HG03175 (cell line): ENCODE measurements at regions not wholly inside any gene's neighbourhood (a gene's known extent, or its start where the extent isn't known, plus 50 kb on each side); places are given as distances from the start of the nearest gene placed in this dataset.

Experiments
- ATAC-seq: cut with Tn5 transposase; IDR thresholded peaks from one replicate; pipeline ENCODE4 v1.9.1; 2021; ENCODE audit warnings: mild to moderate bottlenecking, moderate library complexity; ENCODE audit not compliant: unreplicated experiment

DNA sequence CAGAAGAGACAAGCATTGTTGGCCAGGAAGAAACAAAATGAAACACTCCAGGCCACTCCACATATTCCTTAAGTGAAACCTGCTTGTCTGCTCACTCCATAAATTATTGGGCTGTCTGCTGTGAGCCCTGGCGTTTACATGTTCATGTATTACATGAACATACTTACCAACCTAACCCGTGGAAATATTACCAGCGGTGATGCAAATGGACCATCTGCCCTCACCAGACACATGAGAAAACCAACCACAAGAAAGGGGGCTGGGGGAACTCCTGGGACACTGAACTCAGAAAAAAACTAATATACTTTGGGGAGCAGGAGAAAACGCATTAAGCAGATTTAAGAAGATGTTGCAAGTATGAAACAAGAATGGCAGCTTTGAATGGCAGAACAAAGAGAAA, 731.2 kb upstream of the IGFBP3 start:
- ATAC-seq: no peak

DNA sequence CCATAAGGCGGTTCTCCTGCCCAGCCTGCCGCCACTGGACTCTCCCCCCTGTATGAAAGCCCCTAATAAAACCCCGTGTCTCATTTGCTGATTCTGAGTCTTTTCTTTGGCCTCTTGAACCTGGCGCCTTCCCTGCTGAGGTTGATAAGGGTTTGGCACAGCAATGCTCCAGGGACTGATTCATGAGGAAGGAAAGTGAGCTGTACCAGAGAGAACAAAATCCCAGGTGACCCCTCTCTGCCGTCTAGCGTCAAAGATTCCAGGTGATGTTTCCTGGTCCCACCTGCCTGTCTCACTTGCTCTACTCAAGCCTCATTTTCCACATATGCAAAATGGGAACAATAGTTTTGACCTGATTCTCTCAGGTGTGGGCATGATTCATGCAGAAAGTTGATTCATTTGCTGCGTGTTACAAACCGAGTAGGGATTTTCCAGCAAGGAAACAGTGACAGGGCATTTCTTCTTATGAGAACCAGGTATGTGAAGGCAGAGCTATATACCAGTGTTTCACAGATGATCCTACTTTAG, 730.6 kb upstream of the IGFBP3 start:
- ATAC-seq: no peak

DNA sequence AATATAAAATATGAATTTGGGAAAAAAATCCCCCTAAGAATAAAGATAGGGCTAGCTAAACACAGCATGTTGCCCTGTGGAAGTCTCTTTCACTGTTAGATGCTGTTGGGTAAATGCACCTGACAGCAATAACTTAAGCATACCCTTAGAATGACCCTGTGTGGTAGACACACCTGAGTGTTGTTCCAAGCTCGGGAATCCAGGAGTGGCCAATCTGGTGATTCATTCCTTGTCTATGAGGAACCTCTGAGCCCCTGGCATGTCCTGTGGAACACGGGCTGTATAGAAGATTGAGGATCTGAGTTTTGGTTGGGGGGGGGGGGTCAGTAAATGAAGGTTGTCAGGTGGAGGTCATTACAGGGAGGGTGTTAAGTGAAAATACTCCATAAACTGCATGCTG, 730.0 kb upstream of the IGFBP3 start:
- ATAC-seq: no peak

DNA sequence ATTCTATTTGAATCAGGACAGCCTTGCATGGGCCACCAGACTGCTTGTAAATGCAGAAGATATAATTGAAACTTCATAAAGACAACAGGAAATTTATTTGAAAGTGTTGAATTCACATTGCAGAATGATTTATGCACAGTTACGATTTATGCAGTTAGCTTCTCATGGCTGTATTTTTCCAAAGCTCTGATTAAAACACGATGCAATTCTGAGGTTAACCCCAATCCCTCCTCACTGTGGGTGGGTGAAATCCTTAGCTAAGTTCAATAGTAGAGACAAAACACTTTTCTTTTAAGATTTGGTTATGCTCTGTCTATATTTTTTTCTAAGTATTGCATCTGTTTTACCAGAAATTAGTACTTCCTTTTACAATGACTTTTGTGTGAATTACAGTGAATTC, 728.8 kb upstream of the IGFBP3 start:
- no peak for ATAC-seq

DNA sequence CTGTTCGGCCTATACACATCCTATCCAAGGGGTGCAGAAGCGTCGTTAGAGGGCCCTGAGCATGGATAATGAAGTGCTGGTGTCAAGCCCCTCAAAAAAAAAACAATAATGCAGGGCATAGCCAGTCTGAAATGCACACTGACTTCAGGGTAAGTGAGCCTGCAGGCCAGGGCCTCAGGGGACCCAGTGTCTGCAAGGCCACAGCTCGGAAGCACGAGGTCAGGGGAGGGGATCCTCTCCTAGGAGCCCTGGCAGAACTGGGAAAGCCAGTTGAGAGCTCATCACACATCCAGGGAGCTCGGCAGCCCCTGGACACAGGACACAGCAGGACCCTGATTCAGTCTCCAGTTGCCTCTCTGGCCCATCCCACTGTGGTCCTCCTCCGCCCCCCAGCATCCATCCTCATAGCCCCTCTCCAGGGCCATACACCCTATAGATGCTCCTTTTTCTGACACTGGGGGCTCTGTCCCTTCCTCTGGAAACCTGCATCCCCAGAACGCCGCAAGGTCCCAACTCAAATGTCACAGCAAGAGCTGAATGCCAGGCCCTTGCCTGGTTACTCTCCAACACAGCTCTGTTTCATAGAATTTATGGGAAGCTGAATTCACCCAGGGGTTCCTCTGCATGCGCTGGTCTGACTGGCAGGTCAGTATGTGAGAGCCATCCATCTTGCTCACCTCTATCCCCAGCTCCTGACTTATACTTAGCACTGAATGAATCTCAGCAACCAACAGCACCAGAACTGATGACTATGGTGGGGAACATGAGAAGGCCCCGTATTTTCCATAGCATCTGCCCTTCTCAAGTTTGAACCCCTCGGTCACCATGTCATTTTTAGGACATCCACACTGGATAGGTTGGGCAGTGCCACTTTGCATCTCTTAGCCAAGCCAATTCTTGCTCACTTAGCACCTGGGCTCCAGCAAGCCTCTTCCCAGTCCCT, 717.0 kb upstream of the IGFBP3 start:
- no peak for ATAC-seq

DNA sequence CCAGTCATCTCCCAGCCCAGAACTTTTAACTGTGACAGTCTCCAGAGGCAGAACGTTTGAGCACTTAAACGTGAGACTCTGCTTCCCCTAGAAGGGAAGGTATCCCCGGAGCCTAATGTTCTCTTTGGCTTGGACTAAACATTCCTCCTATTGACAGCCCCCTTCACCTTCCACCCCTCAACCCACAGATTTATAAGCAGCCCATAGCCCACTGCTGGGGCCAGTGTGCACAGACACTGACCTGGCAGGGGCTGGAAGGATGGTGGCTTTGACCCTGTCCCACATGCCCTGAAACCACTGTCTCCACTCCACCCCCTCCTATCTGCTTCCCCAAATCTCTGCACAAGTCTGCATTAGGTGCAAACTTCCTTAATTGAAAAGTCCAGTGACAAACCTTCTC, 715.0 kb upstream of the IGFBP3 start:
- no peak for ATAC-seq

DNA sequence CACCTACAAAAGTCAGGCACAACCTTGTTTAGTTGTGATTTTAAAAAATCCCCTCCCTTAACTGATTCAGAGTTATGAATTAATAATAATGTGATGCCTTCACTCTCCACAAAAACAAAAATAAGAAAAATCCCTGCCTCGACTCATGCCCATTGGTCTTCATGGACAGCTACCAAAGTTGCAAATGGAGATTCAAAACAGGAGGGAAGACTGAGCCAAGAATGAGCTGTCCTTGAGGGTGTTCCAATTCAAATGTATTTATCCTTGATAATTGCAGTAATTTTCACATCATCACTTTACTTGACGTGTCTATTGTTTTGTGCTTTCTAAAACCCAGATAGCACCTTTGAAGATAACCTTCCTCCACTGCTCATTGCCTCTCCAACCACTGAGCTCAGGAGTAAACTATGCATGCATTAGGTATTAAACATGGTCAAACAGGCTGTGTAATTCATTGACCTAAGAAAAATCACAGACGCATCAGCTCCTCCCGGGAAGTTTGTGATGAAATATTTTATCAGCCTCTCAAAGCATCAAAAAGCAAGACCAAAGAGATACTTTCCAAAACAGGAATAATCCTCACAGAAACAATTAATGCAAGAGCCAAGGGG, 712.7 kb upstream of the IGFBP3 start:
- no peak for ATAC-seq

DNA sequence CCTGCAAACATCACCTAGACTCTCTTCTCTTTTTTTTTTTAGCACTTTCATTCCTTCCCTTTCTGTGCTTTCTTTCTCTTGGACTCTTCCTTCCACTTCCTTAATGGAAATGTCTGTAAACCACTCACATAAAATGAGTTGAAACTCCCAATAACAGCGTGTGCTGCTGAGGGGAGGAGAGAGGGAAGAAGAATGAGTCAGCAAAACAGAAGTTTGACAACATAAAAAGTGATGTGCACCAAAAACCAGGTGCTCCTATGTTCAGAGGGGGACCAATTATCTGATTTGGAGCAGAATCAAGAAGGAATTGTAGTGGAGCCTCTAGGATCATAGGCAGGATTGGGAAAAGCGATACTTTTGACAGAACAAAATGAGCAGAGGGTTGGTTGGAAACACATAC, 712.1 kb upstream of the IGFBP3 start:
- no peak for ATAC-seq

DNA sequence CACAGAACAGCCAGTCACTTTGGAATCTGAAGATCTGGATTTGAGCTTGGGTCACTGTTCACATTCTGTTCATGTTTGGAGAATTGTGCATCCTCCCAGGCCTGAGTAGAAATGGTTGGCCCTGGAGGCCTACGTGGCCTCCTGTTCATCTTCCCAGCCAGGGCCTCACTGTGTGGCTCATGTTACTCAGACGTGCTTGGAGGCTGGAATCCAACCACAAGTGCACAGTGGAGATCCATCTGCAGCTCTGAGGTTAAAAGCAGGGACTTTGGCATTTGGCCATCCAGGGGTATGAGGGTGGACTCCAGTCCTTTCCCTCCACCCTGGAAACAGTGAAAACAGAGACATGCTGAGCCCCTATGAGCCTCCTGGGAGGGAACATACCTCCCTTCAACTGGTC, 709.0 kb upstream of the IGFBP3 start:
- ATAC-seq: no peak

DNA sequence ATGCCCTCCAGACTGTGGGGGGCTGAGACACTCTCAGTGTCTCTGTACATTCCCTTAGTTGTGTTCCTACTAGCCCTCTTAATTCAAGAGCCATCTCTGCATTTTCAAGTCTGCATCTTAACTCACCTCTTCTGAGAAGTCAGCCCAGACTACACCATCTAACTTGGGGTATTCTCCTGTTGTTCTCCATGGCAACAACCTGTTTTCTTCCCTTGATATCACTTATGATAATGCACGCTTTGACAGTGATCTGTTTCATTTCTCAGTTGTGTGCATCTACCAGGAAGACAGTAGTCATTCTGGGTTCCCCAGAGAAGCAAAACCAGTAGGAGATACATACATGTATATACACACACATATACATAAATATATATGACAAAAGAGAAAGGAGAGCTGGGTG, 707.3 kb upstream of the IGFBP3 start:
- ATAC-seq: no peak

DNA sequence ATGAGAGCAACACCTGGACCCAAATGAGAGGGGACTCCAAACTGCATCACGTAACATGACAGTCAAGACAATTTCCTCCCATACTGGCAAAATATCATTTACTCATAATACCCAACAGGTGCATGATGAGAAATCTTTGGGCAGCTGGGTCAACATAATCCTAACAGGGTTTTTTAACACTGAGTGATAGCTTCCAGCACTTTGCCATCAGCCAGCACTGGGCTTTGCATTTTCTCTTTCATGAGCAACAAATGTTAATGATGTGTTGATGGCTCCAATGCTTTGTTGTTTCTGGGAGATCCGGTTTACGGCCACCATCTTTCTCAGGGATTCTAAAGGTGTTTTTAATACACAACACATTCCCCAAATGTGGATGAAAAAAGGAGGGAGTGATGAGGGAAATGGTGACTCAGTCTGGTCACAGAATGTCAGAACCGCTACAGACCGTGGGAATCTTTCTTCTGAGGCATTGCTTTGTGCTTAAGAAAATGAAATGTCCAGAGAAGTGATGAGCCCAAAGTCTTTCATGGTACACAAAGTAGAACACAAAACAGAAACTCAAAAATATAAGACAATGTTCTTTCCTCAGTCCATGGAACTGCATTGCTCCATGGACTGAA, 705.7 kb upstream of the IGFBP3 start:
- ATAC-seq: no peak

DNA sequence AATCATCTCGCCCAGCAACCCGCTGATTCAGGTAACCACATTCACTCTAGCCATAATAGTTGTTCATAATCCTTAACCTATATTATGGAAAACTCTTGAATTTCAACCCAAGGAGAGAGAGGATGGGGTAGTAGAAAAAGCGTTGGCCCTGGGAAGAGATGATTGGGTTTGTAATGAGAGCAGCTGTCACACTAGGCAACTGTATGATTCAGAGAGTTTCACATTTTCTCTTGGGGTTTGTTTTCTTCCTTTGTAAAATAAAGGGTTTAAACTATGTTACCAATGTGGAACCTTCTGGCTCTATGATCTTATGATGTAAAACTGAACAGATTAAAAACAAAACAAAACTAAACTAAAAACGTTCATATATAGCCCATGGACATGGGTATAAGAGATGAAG, 705.2 kb upstream of the IGFBP3 start:
- ATAC-seq: no peak

DNA sequence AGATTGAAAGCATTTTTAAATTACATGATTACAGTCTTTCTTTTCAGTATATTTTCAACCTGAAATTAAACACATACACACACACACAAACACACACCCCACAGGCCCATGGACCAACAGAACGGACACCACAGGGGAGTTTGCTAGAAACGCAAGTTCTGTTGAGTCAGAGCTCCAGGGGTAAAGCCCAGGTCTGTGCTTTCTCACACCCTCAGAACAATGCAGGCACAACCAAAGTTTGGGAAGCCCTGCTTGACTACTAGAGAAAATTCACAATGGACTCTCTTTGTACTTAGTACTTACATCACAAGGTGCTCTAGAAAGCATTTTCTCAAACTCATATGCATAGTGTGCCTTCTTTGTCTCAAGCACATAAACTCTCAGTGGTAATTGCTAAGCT, 704.0 kb upstream of the IGFBP3 start:
- ATAC-seq: no peak

DNA sequence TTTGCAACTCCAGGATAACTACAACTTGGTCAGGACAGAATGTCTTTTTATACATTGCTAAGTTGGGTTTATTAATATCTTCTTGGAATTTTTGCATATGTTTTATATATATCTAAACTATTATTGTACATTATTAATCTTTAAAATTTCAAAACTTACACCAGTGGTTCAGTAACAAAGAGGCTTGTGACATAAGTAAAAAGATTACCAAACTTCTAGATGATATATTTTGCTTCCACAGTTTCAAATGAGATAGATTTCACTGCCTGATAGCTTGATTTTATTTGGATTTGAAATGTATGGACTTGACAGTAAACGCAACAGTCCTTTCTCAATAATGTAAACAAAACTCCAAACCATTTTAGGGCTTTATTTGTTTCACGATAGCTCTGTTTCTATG, 701.2 kb upstream of the IGFBP3 start:
- ATAC-seq: no peak

DNA sequence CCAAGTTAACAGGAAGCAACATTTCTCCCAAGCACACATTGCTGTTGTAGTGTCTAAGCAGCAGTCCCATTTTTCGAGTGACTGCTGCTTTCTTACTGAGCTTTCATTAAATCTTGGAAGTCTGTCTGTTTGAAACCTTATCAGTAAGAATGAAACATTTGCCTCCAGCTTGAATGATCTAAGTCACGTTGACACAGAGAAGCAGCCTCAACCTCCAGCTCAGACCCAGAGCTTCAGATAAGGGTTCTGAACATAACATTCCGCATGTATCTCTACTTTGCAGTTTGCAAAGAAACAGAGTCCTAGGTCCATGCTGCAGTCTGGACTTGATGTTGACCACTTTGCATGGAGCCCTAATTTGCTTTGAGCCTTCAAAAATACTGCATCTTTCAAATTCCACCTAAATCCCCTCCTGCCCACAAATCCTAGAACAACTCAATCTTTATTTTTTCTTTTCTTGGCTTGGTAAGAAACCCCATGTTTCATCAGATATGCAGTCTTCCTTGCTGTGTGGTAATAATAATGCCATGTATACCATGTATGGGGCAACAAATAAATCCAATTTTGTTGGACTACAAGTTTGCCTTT, 698.7 kb upstream of the IGFBP3 start:
- ATAC-seq: no peak

DNA sequence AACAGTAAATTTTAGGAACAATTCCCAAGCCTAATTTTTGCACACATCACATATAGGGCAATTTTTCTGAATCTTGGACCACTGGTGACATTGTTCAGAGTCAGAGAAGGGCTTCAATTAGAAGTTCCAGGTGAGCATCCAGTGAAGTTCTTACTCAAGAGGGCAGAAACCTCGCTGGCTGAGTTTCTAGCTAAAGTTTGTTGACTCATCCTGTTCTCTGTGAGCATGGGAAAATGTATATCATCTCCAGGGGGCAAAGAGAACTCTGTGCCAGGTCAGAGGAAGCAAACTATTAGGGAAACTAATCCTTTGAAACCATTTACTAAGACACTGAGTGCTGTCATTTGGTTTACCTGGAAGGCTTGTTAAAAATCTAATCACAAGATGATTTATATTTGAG, 695.6 kb upstream of the IGFBP3 start:
- ATAC-seq: no peak

DNA sequence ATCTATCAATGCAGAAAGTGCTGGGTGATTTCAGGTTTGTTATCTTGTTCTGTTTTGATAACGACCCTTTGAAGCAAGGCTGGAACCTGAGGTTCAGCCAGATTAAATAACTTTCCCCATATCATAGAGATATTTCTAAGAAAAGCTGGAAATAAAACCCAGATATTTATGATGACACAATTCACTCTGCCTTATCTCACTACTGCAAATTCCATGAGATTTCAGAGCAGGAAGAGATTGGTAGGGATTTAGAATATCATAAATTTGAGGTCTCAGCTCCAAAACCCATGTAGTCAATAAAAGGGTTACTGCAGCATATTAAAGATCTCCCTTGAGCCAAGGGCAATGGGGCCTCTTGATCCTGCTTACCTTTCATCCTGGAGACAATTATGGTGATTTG, 692.5 kb upstream of the IGFBP3 start:
- ATAC-seq: no peak

DNA sequence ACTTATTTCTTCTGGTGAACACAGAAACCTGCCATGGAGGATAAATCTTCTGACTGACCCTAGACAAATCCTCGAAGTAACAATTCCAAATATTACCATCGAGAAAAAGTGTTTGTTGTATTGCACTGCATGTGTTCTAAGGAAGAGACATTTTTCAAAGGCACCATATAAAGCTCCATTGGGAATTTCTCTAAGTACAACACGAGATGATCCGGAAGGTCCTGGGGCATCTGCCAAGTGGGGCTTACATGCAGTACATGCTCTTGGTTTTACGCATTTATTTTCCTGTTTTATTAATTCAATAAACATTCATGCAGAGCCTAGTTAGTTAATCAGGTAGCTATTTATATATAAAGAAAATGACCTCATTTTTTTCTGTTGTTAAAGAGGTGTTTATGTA, 692.0 kb upstream of the IGFBP3 start:
- ATAC-seq: no peak

DNA sequence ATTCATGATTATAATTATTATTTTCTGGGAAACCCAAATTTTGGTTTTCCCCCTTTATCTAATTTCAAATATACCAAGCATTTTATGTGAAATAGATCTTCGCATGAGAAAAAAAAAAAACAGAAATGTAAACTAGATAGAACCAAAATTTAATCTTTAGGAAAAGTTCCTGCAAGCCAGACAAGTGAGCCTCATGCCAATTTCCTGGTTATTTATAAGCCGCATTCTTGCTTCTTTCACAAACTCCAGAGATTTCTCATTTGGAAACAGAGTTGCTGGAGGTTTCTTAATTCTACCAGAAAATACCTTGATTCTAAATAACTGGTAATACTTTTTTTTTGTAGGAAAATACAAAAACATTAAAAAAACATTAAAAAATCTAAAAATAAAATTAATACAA, 690.4 kb upstream of the IGFBP3 start:
- no peak for ATAC-seq

DNA sequence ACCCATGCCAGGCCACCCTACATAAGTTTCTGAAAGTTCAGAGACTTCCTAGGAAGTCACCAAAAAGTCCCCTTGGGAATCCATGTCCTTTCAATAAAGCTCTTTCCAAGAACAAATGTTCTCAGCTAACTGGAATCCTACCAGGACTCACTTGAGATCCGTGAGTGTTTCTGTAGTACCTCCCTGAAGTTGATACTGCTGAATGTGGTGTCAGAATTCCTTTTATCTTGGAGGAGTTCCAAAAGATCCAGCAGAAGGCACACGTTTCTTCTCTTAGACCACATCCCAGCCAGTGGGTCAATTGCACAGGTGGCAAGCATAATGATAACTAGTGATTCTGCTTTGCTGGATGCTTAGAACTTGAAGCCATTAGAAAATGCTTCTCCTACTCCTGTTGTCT, 689.7 kb upstream of the IGFBP3 start:
- no peak for ATAC-seq

DNA sequence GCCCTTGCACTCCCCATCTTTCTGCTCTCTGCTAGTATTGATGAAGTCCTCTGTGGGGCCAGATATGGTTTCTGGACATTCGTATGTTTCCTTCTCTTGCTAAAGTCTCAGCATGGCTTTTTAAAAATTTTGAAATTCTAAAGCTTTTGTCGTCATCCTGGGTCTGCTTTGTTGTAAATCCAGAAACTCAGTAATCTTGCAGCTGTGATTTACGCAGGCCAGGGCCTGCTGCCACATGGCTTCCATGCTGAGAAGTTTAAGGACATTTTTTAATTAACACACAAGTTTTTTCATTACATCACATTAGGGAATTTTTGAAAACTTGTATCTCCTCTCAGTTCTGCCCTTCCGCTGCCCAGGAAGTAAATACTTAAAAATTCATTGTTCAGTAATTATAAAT, 686.1 kb upstream of the IGFBP3 start:
- ATAC-seq: no peak

DNA sequence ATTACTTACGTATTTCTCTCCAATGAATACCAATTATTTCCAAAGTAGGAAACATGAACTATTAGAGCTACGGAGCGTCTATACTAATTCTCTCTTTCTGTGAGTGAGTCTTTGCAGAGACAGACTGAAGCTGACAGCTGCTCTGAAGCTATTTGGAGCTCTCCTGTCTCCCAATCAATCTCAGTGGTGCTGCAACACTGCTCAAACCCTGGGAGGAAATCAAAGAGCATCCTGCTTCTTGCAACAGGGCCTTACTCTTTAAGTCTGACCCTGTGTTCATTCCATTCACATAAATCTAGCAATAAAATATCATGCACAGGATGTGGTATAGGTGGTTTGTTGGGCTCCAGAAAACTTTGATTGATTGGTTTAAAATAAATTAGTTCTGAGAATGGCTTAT, 685.7 kb upstream of the IGFBP3 start:
- ATAC-seq: no peak
